H1 (cell line): ENCODE measurements at regions not wholly inside any gene's neighbourhood (a gene's known extent, or its start where the extent isn't known, plus 50 kb on each side); places are given as distances from the start of the nearest gene placed in this dataset.

Experiments
- BACH1 ChIP-seq: IDR thresholded peaks from 2 replicates; pipeline ENCODE4 v1.6.1; 2012; ENCODE audit warnings: low read length, improper control_type of control experiment
- CTCF ChIP-seq, 3 experiments: IDR thresholded peaks; 1 replicate in 2 of 3; 2 replicates in 1 of 3; pipeline versions ENCODE4 v1.5.1 to v1.6.1; 2011; ENCODE audit warnings: low read length in 3 of 3, mild to moderate bottlenecking in 3 of 3, inconsistent platforms in 2 of 3, low read depth in 1 of 3, moderate library complexity in 1 of 3; ENCODE audit not compliant: insufficient read depth in 1 of 3; ENCODE audit errors: control extremely low read depth in 1 of 3
- EZH2 ChIP-seq: fragments of 200-600 bp; sonication (generic); IDR thresholded peaks from 2 replicates; pipeline ENCODE4 v1.7.1; 2012; ENCODE audit warnings: low read depth, mild to moderate bottlenecking, moderate library complexity, low read length, inconsistent platforms; ENCODE audit not compliant: severe bottlenecking
- JUND ChIP-seq: IDR thresholded peaks from 2 replicates; pipeline ENCODE4 v1.6.1; 2011; ENCODE audit warnings: mild to moderate bottlenecking, improper control_type of control experiment, low read length
- TBP ChIP-seq: IDR thresholded peaks from 2 replicates; pipeline ENCODE4 v1.6.1; 2011; ENCODE audit warnings: low read depth, low read length, improper control_type of control experiment

GRCh38 chr7:109387530-109387929 lies 817.9 kb downstream of the DNAJB9 start:
- TF ChIP-seq EZH2 (no peak), CTCF (IDR thresholded peaks at IDR 0.05; ENCODE audit: control extremely low read depth in 1 of 3, insufficient read depth in 1 of 3, low read depth in 1 of 3, low read length in 3 of 3) (no peak), BACH1 (no peak), TBP (no peak), JUND (no peak)
